CD4-positive, alpha-beta T cell treated with Interleukin-21 for 1 hour (primary cell): ENCODE measurements at regions not wholly inside any gene's neighbourhood (a gene's known extent, or its start where the extent isn't known, plus 50 kb on each side); places are given as distances from the start of the nearest gene placed in this dataset.
"Not testable (repeated sequence)": the region's sequence is repeated elsewhere in the genome, so short reads cannot be mapped to it uniquely, and the experiment has no call there.

Source experiments
- DNase-seq: peaks from one replicate; pipeline ENCODE4 v3.0.0-alpha.2; 2020

DNA sequence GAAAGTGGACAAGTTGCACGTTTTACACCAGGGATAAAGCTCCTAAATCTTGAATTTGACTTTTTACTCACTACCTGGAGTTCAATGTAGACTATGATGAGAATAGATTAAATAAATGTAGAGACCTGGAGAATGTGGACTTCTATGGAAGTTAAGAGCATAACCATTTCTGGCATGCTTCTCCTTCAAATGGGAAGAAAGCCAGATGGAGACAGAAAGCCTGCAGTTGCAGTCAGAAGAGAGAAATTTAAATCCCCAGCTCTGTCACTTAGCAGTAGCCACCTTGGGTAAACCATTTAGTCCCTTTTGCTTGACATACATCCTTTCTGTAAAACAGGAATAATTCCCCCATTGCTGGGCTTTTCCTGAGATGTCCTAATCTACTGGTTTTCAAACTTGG, 355.3 kb upstream of the AUTS2 start:
- no peak for DNase-seq

- DNase-seq = no peak
Observed at GRCh38 chr7:69244701-69245100, 353.6 kb upstream of the AUTS2 start.

DNA sequence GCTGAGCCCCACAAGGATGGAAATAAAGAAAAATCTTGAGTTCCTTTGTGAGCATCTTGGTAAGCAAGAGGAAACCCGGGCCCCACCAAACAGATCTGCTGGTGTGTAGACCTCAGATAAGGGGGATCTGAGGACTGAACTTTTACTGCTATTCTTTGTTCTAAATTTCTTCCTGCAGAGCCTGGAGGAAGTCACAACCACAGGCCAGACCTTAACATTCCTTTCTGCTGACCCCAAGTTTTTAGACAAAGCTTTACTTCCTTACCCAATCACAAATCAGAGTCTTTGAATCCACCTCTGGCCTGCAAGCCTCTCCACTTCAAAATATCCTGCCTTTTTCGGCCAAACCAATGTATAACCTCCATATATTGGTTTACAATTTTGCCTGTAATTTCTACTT, 352.6 kb upstream of the AUTS2 start:
- no peak for DNase-seq

DNA sequence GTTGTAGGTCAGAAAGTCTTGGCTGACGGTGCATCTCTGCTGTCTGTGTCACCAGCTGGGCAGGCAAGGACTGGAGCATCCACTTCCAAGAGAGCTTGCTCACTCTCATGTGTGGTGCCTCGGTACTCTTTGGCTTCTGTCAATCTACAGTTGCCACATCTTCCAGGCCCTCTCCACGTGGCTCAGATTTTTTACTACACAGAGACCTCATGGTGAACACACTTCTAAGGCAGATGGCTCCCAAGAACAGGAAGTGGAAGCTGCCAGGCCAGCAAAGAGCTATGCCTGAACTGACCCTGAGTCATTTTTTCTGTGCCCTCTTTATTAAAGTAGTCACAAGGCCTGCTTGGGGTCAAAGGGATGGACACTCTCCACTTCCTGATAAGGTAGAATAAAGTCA, 351.5 kb upstream of the AUTS2 start:
- no peak for DNase-seq

DNA sequence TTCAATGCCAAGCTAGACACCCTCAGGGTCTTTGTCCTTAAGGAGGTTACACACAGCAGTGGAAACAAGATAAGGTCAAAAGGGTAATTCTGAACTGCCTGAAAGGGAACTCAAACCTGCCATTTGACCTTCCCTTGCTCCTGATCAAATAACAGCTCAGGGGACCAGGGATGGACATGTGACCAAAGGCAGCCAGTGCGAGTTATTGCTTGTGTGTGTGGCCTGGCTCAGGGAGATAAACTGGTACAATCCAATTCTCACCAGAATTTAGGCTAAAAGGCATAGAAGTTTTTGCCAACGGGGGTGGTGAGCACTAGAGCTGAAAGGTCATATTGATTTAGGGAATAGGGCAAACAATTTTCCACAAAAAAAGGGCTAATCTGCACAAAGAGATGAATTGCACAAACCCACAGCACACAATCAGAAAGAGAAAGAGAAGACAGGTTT, 349.9 kb upstream of the AUTS2 start:
- DNase-seq = not testable (repeated sequence)

DNA sequence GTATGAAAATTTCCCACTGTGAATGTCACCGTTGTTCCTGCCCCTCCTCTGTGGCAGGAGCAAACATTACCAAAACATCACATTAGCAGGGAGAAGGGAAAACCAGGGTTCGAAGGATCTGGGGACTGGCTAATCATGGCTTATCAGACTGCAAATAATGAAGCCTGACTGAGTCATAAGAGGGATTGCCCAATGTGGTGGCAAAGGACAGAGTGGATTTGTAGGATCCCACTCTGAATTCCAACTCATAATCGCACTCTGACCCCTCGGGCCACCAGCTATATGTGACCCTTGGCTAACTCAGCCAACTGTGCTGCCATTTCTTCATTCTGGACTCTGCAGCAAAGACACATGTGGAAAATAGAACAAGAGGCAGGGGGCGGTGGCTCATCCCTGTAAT, 347.3 kb upstream of the AUTS2 start:
- DNase-seq = no peak

GRCh38 chr7:69254643-69255042, 343.6 kb upstream of the AUTS2 start:
- no peak for DNase-seq

DNA sequence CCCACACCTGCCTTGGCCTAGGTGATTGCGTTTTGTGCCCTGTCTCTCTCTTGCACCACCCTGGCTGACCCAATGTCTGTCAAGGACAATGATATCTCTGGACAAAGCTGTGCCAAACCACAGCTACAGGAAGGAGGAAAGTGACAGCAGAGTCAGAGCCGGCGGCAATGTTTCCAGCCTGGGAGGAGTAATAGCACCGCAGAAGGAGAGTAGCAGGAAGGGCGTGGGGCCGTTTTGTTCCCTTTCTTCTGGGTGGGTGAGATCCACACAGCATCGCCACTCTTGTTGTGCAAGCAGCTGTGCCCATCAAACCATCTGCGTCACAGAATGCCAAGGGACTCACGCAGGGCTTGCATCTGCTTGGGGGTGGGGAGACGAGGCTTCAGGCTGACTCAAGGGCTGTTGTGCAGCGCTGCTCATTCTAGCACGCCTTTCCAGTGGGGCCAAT, 341.6 kb upstream of the AUTS2 start:
- peak; percentile 29 for DNase-seq

DNA sequence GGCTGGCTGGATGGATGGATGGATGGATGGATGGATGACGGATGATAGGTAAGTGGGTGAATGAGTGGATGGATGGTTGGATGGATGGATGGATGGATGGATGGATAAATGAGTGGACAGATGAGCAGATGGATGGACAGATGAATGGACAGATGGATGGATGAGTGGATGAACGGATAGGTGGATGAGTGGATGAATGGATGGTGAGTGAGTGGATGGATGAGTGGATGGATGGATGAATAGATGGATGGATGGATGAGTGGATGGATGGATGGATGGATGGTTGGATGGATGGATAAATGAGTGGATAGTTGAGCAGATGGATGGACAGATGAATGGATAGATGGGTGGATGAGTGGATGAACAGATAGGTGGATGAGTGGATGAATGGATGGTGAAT, 340.7 kb upstream of the AUTS2 start:
- DNase-seq = no peak

DNA sequence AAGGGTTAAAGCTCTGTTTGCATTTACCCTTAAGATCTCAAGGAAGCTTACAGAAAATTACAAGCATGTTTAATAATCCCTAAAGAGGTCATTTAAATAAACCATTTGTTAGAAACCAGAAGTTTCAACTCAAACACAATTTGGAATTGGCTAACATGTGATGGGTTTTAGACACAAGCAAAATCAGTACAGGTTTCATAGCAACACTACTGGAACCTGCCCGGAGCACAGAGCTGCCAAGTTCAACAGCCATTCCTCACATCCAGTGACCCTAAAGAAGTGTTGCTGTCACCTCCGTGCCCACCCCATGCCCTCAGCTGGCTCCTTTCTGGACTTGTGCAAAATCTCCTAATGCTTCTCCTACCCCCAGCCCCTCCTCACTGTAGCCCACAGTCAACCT, 338.8 kb upstream of the AUTS2 start:
- DNase-seq = no peak

- DNase-seq = no peak
Observed at GRCh38 chr7:69260023-69260422, 338.3 kb upstream of the AUTS2 start.

DNA sequence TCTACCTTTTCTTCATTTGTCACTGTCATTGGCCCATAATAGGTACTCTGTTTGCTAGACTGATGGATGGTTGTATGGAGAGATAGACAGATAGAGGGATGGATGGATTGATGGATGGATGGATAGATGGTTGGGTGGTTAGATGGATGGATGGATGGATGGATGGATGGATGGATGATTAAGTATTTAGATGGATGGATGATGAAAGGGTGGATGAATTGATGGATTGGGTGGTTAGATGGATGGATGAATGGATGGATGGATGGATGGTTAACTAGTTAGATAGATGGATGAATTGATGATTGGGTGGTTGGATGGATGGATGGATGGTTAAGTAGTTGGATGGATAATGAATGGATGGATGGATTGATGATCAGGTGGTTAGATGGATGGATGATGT, 334.7 kb upstream of the AUTS2 start:
- no peak for DNase-seq

DNA sequence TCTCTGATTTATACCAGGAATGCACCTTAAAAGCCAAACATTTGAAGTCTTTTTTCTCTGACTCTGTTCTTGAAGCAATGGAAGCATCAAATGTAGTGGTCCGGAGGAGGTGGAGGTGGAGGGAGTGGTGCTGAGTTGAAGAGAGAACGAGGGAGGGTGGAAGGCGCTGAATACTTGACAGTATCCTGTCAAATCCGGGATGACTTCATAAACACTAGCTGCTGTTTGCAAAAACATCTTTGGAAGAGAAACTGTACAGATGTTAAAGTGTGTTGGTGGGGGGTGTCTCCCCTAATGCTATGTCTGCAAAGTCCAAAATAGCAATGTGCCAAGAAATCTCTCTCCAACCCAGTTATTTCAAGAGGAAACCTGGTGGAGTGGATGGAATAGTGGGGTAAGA, 328.5 kb upstream of the AUTS2 start:
- DNase-seq = no peak

GRCh38 chr7:69272101-69272500, 326.2 kb upstream of the AUTS2 start:
- DNase-seq = no peak

- DNase-seq = no peak
Observed at GRCh38 chr7:69276011-69276729, 322.1 kb upstream of the AUTS2 start.

- DNase-seq = no peak
Observed at GRCh38 chr7:69277366-69277765, 320.9 kb upstream of the AUTS2 start.

DNA sequence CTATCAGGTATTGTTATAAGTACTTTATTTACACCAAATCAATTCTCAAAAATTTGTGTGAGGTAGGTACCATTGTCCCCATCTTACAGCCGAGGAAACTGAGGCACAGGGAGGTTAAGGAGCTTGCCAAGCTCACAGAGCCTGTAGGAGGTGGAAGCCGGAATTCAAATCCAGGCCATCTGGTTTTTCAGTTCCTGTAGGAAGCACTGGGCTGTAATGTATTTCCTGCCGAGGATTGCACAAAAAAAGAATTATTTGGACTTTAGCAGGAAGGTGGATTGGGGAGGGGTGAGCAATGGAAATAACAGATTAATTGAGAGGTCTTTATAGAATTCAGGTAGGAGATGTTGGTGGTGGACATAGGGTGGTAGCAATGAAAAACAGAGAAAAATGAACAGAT, 315.3 kb upstream of the AUTS2 start:
- no peak for DNase-seq

GRCh38 chr7:69283421-69283820, 314.9 kb upstream of the AUTS2 start:
- DNase-seq = no peak

- DNase-seq = no peak
Observed at GRCh38 chr7:69285854-69286253, 312.4 kb upstream of the AUTS2 start.

- no peak for DNase-seq
Observed at GRCh38 chr7:69295977-69296376, 302.3 kb upstream of the AUTS2 start.

DNA sequence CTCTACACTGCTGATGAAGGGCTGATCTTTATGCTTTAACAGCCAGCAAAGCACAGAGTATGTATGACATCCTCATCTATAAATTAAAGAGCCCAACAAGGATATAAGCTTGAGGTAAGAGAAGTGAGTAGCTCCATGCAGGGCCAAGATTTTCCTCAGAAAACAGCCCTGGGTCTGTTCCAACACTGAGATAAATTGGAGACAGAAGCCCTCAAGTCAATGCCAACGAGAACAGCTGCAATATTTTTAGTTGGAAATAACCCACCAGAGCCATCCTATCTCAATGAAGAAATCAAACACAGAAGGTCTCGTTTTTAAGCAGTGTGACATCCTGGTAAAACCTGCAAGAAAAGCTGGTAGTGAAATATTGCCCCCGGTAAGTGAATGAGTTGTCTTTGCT, 297.0 kb upstream of the AUTS2 start:
- no peak for DNase-seq

GRCh38 chr7:69309601-69310000, 288.7 kb upstream of the AUTS2 start:
- no peak for DNase-seq

DNA sequence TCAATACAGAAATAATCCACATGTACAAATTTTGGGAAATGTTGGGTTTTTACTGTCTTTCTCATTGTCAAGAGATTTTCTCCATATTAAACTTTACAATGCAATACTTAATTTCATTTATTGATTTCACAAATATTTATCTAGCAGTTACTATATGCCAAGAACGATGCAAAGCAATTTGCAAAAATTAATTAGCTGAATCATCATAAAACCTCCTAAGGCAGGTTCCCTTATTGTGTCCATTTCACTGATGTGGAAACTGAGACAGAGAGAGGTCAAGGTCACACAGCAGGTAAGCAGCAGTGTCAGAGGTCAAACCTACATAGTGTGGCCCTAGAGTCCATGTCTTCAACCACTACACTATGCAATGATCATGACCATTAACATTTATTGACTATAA, 286.8 kb upstream of the AUTS2 start:
- DNase-seq = no peak

GRCh38 chr7:69313852-69314251, 284.4 kb upstream of the AUTS2 start:
- DNase-seq = not testable (repeated sequence)

DNA sequence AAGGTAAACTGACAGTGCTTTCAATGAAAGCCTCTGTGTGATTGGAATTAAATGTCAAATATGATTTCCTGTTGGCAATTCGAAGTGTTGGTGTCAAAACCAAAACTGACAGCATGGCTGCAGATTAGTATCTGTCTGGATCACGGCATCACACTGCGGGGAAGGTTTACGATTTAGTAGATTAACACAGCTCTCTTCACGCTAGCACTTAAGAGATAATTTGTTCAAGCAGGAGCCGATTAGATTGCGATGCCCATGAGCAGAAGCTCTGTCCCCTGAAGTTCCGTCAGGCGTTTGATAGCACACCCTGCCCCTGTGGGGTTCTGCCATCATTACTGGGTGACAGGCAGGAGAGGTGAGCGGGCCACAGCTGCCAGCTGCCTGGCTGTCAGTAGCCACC, 279.5 kb upstream of the AUTS2 start:
- DNase-seq = no peak
